ENCODE measurements at regions not wholly inside any gene's neighbourhood (a gene's known extent, or its start where the extent isn't known, plus 50 kb on each side); places are given as distances from the start of the nearest gene placed in this dataset.
"Not testable (repeated sequence)": the region's sequence is repeated elsewhere in the genome, so short reads cannot be mapped to it uniquely, and the experiment has no call there.

- no peak for DNase-seq (ENCODE audit: low read depth in 2 of 2)
These were observed 219.9 kb upstream of the NREP start for GRCh38 chr5:111976705-111977435.

- DNase-seq (ENCODE audit: low read depth in 2 of 2): no peak
These were observed 218.1 kb upstream of the NREP start for GRCh38 chr5:111975133-111975532.

GRCh38 chr5:111973961-111974360 is 217.0 kb upstream of the NREP start:
- no peak for DNase-seq (ENCODE audit: low read depth in 2 of 2)

- no peak for DNase-seq (ENCODE audit: low read depth in 2 of 2)
These were observed 215.6 kb upstream of the NREP start for GRCh38 chr5:111972548-111972947.

- no peak for DNase-seq (ENCODE audit: low read depth in 2 of 2)
These were observed 215.1 kb upstream of the NREP start for GRCh38 chr5:111972080-111972479.

- no peak for DNase-seq (ENCODE audit: low read depth in 2 of 2)
These were observed 211.5 kb upstream of the NREP start for GRCh38 chr5:111968459-111968858.

GRCh38 chr5:111967463-111967862 is 210.5 kb upstream of the NREP start:
- DNase-seq (ENCODE audit: low read depth in 2 of 2): no peak

- no peak for DNase-seq (ENCODE audit: low read depth in 2 of 2)
These were observed 209.3 kb upstream of the NREP start for GRCh38 chr5:111966290-111966689.

- no peak for DNase-seq (ENCODE audit: low read depth in 2 of 2)
These were observed 206.6 kb upstream of the NREP start for GRCh38 chr5:111963555-111963954.

GRCh38 chr5:111962906-111963305 is 205.9 kb upstream of the NREP start:
- no peak for DNase-seq (ENCODE audit: low read depth in 2 of 2)

GRCh38 chr5:111961862-111962261 is 204.9 kb upstream of the NREP start:
- no peak for DNase-seq (ENCODE audit: low read depth in 2 of 2)

- no peak for DNase-seq (ENCODE audit: low read depth in 2 of 2)
These were observed 203.7 kb upstream of the NREP start for GRCh38 chr5:111960476-111961215.

- DNase-seq (ENCODE audit: low read depth in 2 of 2): no peak
These were observed 201.9 kb upstream of the NREP start for GRCh38 chr5:111958851-111959250.

- not testable (repeated sequence) for DNase-seq (ENCODE audit: low read depth in 2 of 2)
These were observed 199.8 kb upstream of the NREP start for GRCh38 chr5:111956765-111957164.

- DNase-seq (ENCODE audit: low read depth in 2 of 2): no peak
These were observed 197.8 kb upstream of the NREP start for GRCh38 chr5:111954516-111955395.

- DNase-seq (ENCODE audit: low read depth in 2 of 2): peak in 1 of 2 experiments; percentile 69
These were observed 196.5 kb upstream of the NREP start for GRCh38 chr5:111953351-111954127.

- DNase-seq (ENCODE audit: low read depth in 2 of 2): no peak
These were observed 195.6 kb upstream of the NREP start for GRCh38 chr5:111952555-111952954.

- no peak for DNase-seq (ENCODE audit: low read depth in 2 of 2)
These were observed 193.7 kb upstream of the NREP start for GRCh38 chr5:111950660-111951059.

- DNase-seq (ENCODE audit: low read depth in 2 of 2): peak; percentile 94
These were observed 191.3 kb upstream of the NREP start for GRCh38 chr5:111948092-111948841.

- no peak for DNase-seq (ENCODE audit: low read depth in 2 of 2)
These were observed 189.6 kb upstream of the NREP start for GRCh38 chr5:111946556-111946955.

- DNase-seq (ENCODE audit: low read depth in 2 of 2): no peak
These were observed 188.5 kb upstream of the NREP start for GRCh38 chr5:111945535-111945934.

All from fibroblast of skin of left biceps (primary cell).